SK-N-SH (cell line): ENCODE measurements at regions not wholly inside any gene's neighbourhood (a gene's known extent, or its start where the extent isn't known, plus 50 kb on each side); places are given as distances from the start of the nearest gene placed in this dataset.

Experiments
- CTCF ChIA-PET: fragments of 300-600, 350-600 bp; formaldehyde crosslinking; extraction: SDS; loops from one replicate; lab custom pipeline; 2021; lab: Yijun Ruan, JAX
- POLR2A ChIA-PET: fragments of 350-600 bp; sonication (Branson Sonifier 250); formaldehyde crosslinking; extraction: SDS; loops from one replicate; lab custom pipeline; 2020; ENCODE audit warnings: antibody characterized with exemption, inconsistent platforms; lab: Yijun Ruan, JAX
- DNase-seq: peaks from one replicate; pipeline ENCODE4 v3.0.0; 2012
- H2AFZ ChIP-seq: fragments of 200-600 bp; sonication (generic); 2 replicates; pipeline ENCODE4 v1.8.1; 2016; ENCODE audit warnings: antibody characterized with exemption, mild to moderate bottlenecking, low read depth
- H3F3A ChIP-seq: fragments of 200-600 bp; sonication (generic); replicated peaks from 2 replicates; pipeline ENCODE3; 2016; ENCODE audit warnings: antibody characterized with exemption, mild to moderate bottlenecking; ENCODE audit not compliant: insufficient read depth
- H3K27ac ChIP-seq, 2 experiments: fragments of 200-500 bp in 1 of 2; fragments of 200-600 bp in 1 of 2; sonication (Bioruptor generic) in 1 of 2; sonication (generic), shearing (Covaris generic) in 1 of 2; 2 replicates each; pipeline versions ENCODE4 v1.5.1 to v1.6.1; 2014 to 2016; ENCODE audit warnings: low read depth in 2 of 2, inconsistent platforms in 1 of 2, low read length in 1 of 2, mild to moderate bottlenecking in 1 of 2, mixed read lengths in 1 of 2
- H3K27me3 ChIP-seq: fragments of 200-600 bp; sonication (generic), shearing (Covaris generic); 2 replicates; pipeline ENCODE4 v1.6.1; 2016; ENCODE audit warnings: mixed run types; ENCODE audit not compliant: insufficient read depth
- H3K36me3 ChIP-seq, 2 experiments: fragments of 200-500 bp in 1 of 2; fragments of 200-600 bp in 1 of 2; sonication (Bioruptor generic) in 1 of 2; sonication (generic) in 1 of 2; replicated peaks in 1 of 2; 2 replicates each; pipeline versions ENCODE3 to v1.5.1; 2014 to 2016; ENCODE audit warnings: low read length in 1 of 2, mild to moderate bottlenecking in 1 of 2; ENCODE audit not compliant: insufficient read depth in 2 of 2, control insufficient read depth in 1 of 2
- H3K4me1 ChIP-seq, 2 experiments: fragments of 200-500 bp in 1 of 2; fragments of 200-600 bp in 1 of 2; sonication (Bioruptor generic) in 1 of 2; sonication (generic), shearing (Covaris generic) in 1 of 2; 2 replicates each; pipeline versions ENCODE4 v1.5.1 to v1.6.1; 2014 to 2016; ENCODE audit warnings: low read depth in 1 of 2, low read length in 1 of 2, mixed run types in 1 of 2; ENCODE audit not compliant: insufficient read depth in 2 of 2, control insufficient read depth in 1 of 2
- H3K4me2 ChIP-seq: fragments of 200-600 bp; sonication (generic), shearing (Covaris generic); 2 replicates; pipeline ENCODE4 v1.6.1; 2017; ENCODE audit warnings: mixed run types
- H3K4me3 ChIP-seq, 2 experiments: fragments of 200-500 bp in 1 of 2; fragments of 200-600 bp in 1 of 2; sonication (Bioruptor generic) in 1 of 2; sonication (generic), shearing (Covaris generic) in 1 of 2; 2 replicates each; pipeline versions ENCODE4 v1.5.1 to v1.8.1; 2014 to 2016; ENCODE audit warnings: low read depth in 2 of 2, inconsistent platforms in 1 of 2, low read length in 1 of 2, mild to moderate bottlenecking in 1 of 2, mixed read lengths in 1 of 2, moderate library complexity in 1 of 2
- H3K79me2 ChIP-seq: fragments of 200-600 bp; sonication (generic); 2 replicates; pipeline ENCODE4 v1.8.1; 2017; ENCODE audit warnings: mild to moderate bottlenecking; ENCODE audit not compliant: insufficient read depth
- H3K9ac ChIP-seq: fragments of 200-600 bp; sonication (generic); 2 replicates; pipeline ENCODE4 v1.6.1; 2017; ENCODE audit warnings: mixed run types
- H3K9me2 ChIP-seq: fragments of 200-600 bp; sonication (generic); 2 replicates; pipeline ENCODE4 v1.6.1; 2017; ENCODE audit warnings: mixed run types
- H3K9me3 ChIP-seq: fragments of 200-600 bp; sonication (generic); 2 replicates; pipeline ENCODE4 v1.6.1; 2017; ENCODE audit warnings: mixed run types, mild to moderate bottlenecking, moderate library complexity
- H4K20me1 ChIP-seq: fragments of 200-600 bp; sonication (generic); 2 replicates; pipeline ENCODE4 v1.6.1; 2017; ENCODE audit warnings: mild to moderate bottlenecking, mixed run types; ENCODE audit not compliant: insufficient read depth
- CTCF ChIP-seq: fragments of 200-600 bp; sonication (generic); IDR thresholded peaks from 2 replicates; pipeline ENCODE4 v1.6.1; 2017; ENCODE audit warnings: antibody characterized with exemption, mild to moderate bottlenecking, moderate library complexity
- ELF1 ChIP-seq: IDR thresholded peaks from 2 replicates; pipeline ENCODE4 v1.4.0; 2012
- EP300 ChIP-seq, 2 experiments: IDR thresholded peaks; 2 replicates each; pipeline versions ENCODE4 v1.4.0 to v1.6.1; 2012; ENCODE audit warnings: borderline replicate concordance in 1 of 2, low read depth in 1 of 2, low read length in 1 of 2
- FOXJ3 ChIP-seq: sonication (generic); formaldehyde crosslinking; IDR thresholded peaks from 2 replicates; pipeline ENCODE4 v1.5.1; 2020; ENCODE audit warnings: mild to moderate bottlenecking, missing genetic modification reagents
- GATA2 ChIP-seq: sonication (generic); formaldehyde crosslinking; IDR thresholded peaks from 2 replicates; pipeline ENCODE4 v1.5.0; 2020; ENCODE audit warnings: mild to moderate bottlenecking, missing genetic modification reagents
- IRF3 ChIP-seq: fragments of 150-350 bp; IDR thresholded peaks from 2 replicates; pipeline ENCODE4 v1.6.1; 2016; ENCODE audit warnings: mild to moderate bottlenecking, low read depth, low read length
- JUND ChIP-seq: IDR thresholded peaks from 2 replicates; pipeline ENCODE4 v1.4.0; 2012
- MXI1 ChIP-seq: IDR thresholded peaks from 2 replicates; pipeline ENCODE4 v1.6.1; 2012; ENCODE audit warnings: mild to moderate bottlenecking, low read depth, low read length, improper control_type of control experiment
- NFIC ChIP-seq: IDR thresholded peaks from 2 replicates; pipeline ENCODE4 v1.4.0; 2012; ENCODE audit warnings: borderline replicate concordance
- NRF1 ChIP-seq: IDR thresholded peaks from 2 replicates; pipeline ENCODE4 v1.6.1; 2012; ENCODE audit warnings: low read depth, mild to moderate bottlenecking, low read length
- POLR2AphosphoS5 ChIP-seq: IDR thresholded peaks from 2 replicates; pipeline ENCODE4 v1.6.1; 2012; ENCODE audit warnings: low read depth, low read length
- RCOR1 ChIP-seq: fragments of 150-350 bp; IDR thresholded peaks from 2 replicates; pipeline ENCODE4 v1.6.1; 2017; ENCODE audit warnings: antibody characterized with exemption, low read length
- RFX5 ChIP-seq: IDR thresholded peaks from 2 replicates; pipeline ENCODE4 v1.6.1; 2012; ENCODE audit warnings: mild to moderate bottlenecking, improper control_type of control experiment, low read length
- SIN3A ChIP-seq: IDR thresholded peaks from 2 replicates; pipeline ENCODE4 v1.6.1; 2012; ENCODE audit warnings: low read depth, mild to moderate bottlenecking, low read length, moderate library complexity, borderline replicate concordance
- SMC3 ChIP-seq: IDR thresholded peaks from 2 replicates; pipeline ENCODE4 v1.6.1; 2012; ENCODE audit warnings: low read depth, low read length, improper control_type of control experiment
- TAF1 ChIP-seq: IDR thresholded peaks from 2 replicates; pipeline ENCODE4 v1.6.1; 2012; ENCODE audit warnings: low read depth, mild to moderate bottlenecking, low read length, moderate library complexity, borderline replicate concordance
- TCF12 ChIP-seq: IDR thresholded peaks from 2 replicates; pipeline ENCODE4 v1.4.0; 2012
- YY1 ChIP-seq: IDR thresholded peaks from 2 replicates; pipeline ENCODE4 v1.4.0; 2012; ENCODE audit warnings: low read depth, mild to moderate bottlenecking
- WGBS: methylation state at CpG from one replicate; pipeline ENCODE4 v1.1.6; 2017; ENCODE audit warnings: low lambda C conversion rate; 5-methylcytosine and 5-hydroxymethylcytosine counted together
- TF ChIP-seq, protein P1 (sequence below): IDR thresholded peaks from 2 replicates; pipeline ENCODE4; 2012
- TF ChIP-seq, protein P2 (sequence below): IDR thresholded peaks from 2 replicates; pipeline ENCODE4 v1.4.0; 2012; ENCODE audit warnings: low read depth, borderline replicate concordance

DNA sequence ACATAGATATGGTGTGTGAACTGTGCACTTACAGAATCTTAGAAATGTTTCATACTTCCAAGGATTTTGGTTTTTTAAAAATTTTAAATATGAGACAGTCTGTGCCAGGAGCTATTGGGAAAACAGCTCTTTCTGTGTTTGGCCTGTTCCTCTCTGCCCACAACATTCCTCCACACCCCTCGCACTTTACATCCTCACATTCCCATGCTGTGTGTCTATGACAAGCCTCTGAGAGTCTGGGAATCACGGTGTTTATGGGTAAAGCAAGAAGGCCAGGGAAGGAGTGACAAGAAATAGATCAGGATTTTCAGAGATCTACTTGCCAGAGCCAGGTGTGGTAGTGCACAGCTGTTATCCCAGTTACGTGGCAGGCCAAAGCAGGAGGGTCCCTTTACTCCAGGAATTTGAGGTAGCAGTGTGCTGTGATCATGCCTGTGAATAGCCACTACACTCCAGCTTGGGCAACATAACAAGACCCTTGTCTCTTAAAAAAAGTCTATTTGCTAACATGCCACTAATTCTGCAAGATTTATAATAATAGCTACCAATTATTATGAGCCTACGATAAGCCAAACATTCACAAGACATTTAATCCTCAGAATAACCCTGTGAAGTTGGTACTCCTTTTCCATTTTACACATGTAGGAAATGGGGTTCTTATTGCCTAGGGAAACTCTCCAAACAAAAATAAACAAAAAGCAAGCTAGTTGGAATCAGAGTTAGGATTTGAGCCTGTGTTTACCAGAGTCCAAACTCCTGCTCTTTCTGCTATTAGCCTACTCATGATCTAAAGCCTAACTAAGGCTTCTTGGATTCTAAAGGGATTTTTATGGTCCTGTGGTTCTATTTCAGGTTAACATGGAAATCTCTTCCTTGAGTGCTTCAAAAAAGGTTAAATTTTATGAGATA is 168.3 kb upstream of the SP8 start:
- DNase-seq, result no peak
- no peak overlapping the region for H3K4me3 ChIP-seq
- no peaks in the 10 kb centered on the region for H3K9me3 ChIP-seq
- H3K9me2 ChIP-seq, result no peaks in the 10 kb centered on the region
- no peak overlapping the region for H3K9ac ChIP-seq
- no peaks in the 10 kb centered on the region for H3K79me2 ChIP-seq
- H2AFZ ChIP-seq, result no peak overlapping the region
- TF ChIP-seq TCF12 (no peak), EP300 (IDR thresholded peaks at IDR 0.05; ENCODE audit: borderline replicate concordance in 1 of 2, low read depth in 1 of 2, low read length in 1 of 2) (no peak), IRF3 (no peak), NFIC (no peak), SMC3 (no peak), ELF1 (no peak), MXI1 (no peak), RFX5 (no peak), NRF1 (no peak), POLR2AphosphoS5 (no peak), JUND (no peak), CTCF (no peak), RCOR1 (no peak), GATA2 (CRISPR knock-in tag) (no peak), YY1 (no peak), FOXJ3 (CRISPR knock-in tag) (no peak), SIN3A (no peak), TAF1 (no peak)
- TF ChIP-seq, protein P1, sequence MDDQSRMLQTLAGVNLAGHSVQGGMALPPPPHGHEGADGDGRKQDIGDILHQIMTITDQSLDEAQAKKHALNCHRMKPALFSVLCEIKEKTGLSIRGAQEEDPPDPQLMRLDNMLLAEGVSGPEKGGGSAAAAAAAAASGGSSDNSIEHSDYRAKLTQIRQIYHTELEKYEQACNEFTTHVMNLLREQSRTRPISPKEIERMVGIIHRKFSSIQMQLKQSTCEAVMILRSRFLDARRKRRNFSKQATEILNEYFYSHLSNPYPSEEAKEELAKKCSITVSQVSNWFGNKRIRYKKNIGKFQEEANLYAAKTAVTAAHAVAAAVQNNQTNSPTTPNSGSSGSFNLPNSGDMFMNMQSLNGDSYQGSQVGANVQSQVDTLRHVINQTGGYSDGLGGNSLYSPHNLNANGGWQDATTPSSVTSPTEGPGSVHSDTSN, result no peak
- TF ChIP-seq, protein P2, sequence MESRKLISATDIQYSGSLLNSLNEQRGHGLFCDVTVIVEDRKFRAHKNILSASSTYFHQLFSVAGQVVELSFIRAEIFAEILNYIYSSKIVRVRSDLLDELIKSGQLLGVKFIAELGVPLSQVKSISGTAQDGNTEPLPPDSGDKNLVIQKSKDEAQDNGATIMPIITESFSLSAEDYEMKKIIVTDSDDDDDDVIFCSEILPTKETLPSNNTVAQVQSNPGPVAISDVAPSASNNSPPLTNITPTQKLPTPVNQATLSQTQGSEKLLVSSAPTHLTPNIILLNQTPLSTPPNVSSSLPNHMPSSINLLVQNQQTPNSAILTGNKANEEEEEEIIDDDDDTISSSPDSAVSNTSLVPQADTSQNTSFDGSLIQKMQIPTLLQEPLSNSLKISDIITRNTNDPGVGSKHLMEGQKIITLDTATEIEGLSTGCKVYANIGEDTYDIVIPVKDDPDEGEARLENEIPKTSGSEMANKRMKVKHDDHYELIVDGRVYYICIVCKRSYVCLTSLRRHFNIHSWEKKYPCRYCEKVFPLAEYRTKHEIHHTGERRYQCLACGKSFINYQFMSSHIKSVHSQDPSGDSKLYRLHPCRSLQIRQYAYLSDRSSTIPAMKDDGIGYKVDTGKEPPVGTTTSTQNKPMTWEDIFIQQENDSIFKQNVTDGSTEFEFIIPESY, result no peak
- TF ChIP-seq, all 33 proteins: peak for 0
- H3K27me3 ChIP-seq, result peaks cover 9% of the 10 kb centered on the region; the same call in 1 of the 2 replicates
- ChIA-PET POLR2A (no interaction called here), CTCF (interaction anchor here (0.7 to 1.4 kb wide), 2 partner anchors 9 to 210 kb away, joined by 3 to 4 read pairs; no protein-coding TSS in a partner anchor)
- H3K4me1 ChIP-seq, result no peaks in the 10 kb centered on the region
- H3F3A ChIP-seq, result no peaks in the 10 kb centered on the region
- H3K27ac ChIP-seq, result no peak overlapping the region
- no peaks in the 10 kb centered on the region for H3K36me3 ChIP-seq
- 6% methylated on average over 4 of the region's 4 CpGs for WGBS
- H3K4me2 ChIP-seq, result no peak overlapping the region
- no peaks in the 10 kb centered on the region for H4K20me1 ChIP-seq
